ENCODE measurements at regions not wholly inside any gene's neighbourhood (a gene's known extent, or its start where the extent isn't known, plus 50 kb on each side); places are given as distances from the start of the nearest gene placed in this dataset.
"Not testable (repeated sequence)": the region's sequence is repeated elsewhere in the genome, so short reads cannot be mapped to it uniquely, and the experiment has no call there.

DNA sequence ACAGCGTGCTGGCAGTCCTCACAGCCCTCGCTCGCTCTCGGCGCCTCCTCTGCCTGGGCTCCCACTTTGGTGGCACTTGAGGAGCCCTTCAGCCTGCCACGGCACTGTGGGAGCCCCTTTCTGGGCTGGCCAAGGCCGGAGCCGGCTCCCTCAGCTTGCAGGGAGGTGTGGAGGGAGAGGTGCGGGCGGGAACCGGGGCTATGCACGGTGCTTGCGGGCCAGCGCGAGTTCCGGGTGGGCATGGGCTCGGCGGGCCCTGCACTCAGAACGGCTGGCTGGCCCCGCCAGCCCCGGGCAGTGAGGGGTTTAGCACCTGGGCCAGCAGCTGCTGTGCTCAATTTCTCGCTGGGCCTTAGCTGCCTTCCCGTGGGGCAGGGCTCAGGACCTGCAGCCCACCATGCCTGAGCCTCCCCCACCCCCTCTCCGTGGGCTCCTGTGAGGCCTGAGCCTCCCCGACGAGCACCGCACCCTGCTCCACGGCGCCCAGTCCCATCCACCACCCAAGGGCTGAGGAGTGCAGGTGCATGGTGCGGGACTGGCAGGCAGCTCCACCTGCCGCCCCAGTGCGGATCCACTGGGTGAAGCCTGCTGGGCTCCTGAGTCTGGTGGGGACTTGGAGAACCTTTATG, 106.5 kb upstream of the IQSEC1 start:
- not testable (repeated sequence) for H2BK5ac ChIP-seq (ENCODE audit: low read length); H2BK12ac ChIP-seq (ENCODE audit: low read length); H3K27me3 ChIP-seq (ENCODE audit: control insufficient read depth in 3 of 3, insufficient read depth in 3 of 3, low read depth in 1 of 3, low read length in 3 of 3); H3K9ac ChIP-seq (ENCODE audit: low read depth, low read length, poor library complexity); H2BK120ac ChIP-seq (ENCODE audit: low read depth, low read length); H2BK15ac ChIP-seq (ENCODE audit: low read length); H2AFZ ChIP-seq (ENCODE audit: low read length); H3K4me1 ChIP-seq (ENCODE audit: control insufficient read depth in 2 of 2, insufficient read depth in 1 of 2, low read depth in 1 of 2, low read length in 2 of 2); H3K79me1 ChIP-seq (ENCODE audit: low read depth, low read length); H4K8ac ChIP-seq (ENCODE audit: low read depth, low read length); H3K4ac ChIP-seq (ENCODE audit: low read length); H3K36me3 ChIP-seq (replicated peaks in 1 of 2; ENCODE audit: control insufficient read depth in 2 of 2, insufficient read depth in 2 of 2, low read length in 2 of 2); H2AK5ac ChIP-seq (ENCODE audit: low read depth, low read length); DNase-seq (ENCODE audit: low spot score); H3K4me2 ChIP-seq (ENCODE audit: insufficient read depth, low read length, poor library complexity, severe bottlenecking); H3K23ac ChIP-seq (ENCODE audit: low read depth, low read length, poor library complexity); H3K4me3 ChIP-seq (ENCODE audit: low read length in 2 of 2); H3K18ac ChIP-seq (ENCODE audit: low read length); H4K91ac ChIP-seq (ENCODE audit: low read depth, low read length, poor library complexity); H3K27ac ChIP-seq (replicated peaks; ENCODE audit: low read length); H3K14ac ChIP-seq (ENCODE audit: low read length)
- H3K9me3 ChIP-seq (replicated peaks in 1 of 2; ENCODE audit: control insufficient read depth in 2 of 2, insufficient read depth in 1 of 2, low read depth in 1 of 2, low read length in 2 of 2): peaks cover 0 to 11% of the 10 kb centered on the region in 2 donors
- no CpG with 5 or more reads among the region's 32 CpGs for WGBS, 2 donors (ENCODE audit: extremely low coverage in 2 of 2, insufficient read length in 2 of 2, insufficient replicate concordance in 1 of 2)

DNA sequence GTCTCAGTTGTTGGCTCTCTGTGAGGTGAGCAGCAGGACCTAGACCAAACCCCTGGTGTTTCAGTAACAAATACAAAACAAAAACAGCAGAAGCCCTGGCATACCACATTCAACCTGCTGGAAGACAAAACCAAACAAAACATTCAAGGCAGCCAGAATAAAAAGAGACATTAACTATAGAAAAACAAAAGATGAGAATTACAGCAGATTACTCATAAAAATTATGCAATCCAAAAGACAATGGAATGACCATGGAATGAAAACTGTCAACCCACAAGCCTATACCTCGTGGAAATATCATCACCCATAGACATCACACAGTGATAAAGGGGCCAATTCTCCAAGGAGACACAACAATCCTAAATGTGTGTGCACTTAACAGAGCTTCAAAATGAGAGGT, 106.0 kb upstream of the IQSEC1 start:
- Histone ChIP-seq H2AFZ (ENCODE audit: low read length) (no peak overlapping the region), H4K8ac (ENCODE audit: low read depth, low read length) (no peak overlapping the region), H2BK12ac (ENCODE audit: low read length) (no peak overlapping the region), H3K9me3 (replicated peaks in 1 of 2; ENCODE audit: control insufficient read depth in 2 of 2, insufficient read depth in 1 of 2, low read depth in 1 of 2, low read length in 2 of 2) (peaks cover 0 to 11% of the 10 kb centered on the region in 2 donors), H3K23ac (ENCODE audit: low read depth, low read length, poor library complexity) (no peak overlapping the region), H2BK120ac (ENCODE audit: low read depth, low read length) (no peak overlapping the region), H3K14ac (ENCODE audit: low read length) (no peak overlapping the region), H2BK15ac (ENCODE audit: low read length) (no peak overlapping the region), H3K18ac (ENCODE audit: low read length) (no peak overlapping the region), H3K27ac (replicated peaks; ENCODE audit: low read length) (no peak overlapping the region), H3K9ac (ENCODE audit: low read depth, low read length, poor library complexity) (no peak overlapping the region), H2BK5ac (ENCODE audit: low read length) (no peak overlapping the region), H3K27me3 (ENCODE audit: control insufficient read depth in 3 of 3, insufficient read depth in 3 of 3, low read depth in 1 of 3, low read length in 3 of 3) (no peaks in the 10 kb centered on the region), H3K79me1 (ENCODE audit: low read depth, low read length) (no peaks in the 10 kb centered on the region), H2AK5ac (ENCODE audit: low read depth, low read length) (no peak overlapping the region), H3K36me3 (replicated peaks in 1 of 2; ENCODE audit: control insufficient read depth in 2 of 2, insufficient read depth in 2 of 2, low read length in 2 of 2) (no peaks in the 10 kb centered on the region), H3K4ac (ENCODE audit: low read length) (no peak overlapping the region), H3K4me2 (ENCODE audit: insufficient read depth, low read length, poor library complexity, severe bottlenecking) (no peak overlapping the region), H3K4me3 (ENCODE audit: low read length in 2 of 2) (no peak overlapping the region), H3K4me1 (ENCODE audit: control insufficient read depth in 2 of 2, insufficient read depth in 1 of 2, low read depth in 1 of 2, low read length in 2 of 2) (peaks cover 0 to 5% of the 10 kb centered on the region in 2 donors), H4K91ac (ENCODE audit: low read depth, low read length, poor library complexity) (no peak overlapping the region)
- no peak for DNase-seq (ENCODE audit: low spot score)
- WGBS, 2 donors (ENCODE audit: extremely low coverage in 2 of 2, insufficient read length in 2 of 2, insufficient replicate concordance in 1 of 2): no CpG with 5 or more reads among the region's 1 CpG

DNA sequence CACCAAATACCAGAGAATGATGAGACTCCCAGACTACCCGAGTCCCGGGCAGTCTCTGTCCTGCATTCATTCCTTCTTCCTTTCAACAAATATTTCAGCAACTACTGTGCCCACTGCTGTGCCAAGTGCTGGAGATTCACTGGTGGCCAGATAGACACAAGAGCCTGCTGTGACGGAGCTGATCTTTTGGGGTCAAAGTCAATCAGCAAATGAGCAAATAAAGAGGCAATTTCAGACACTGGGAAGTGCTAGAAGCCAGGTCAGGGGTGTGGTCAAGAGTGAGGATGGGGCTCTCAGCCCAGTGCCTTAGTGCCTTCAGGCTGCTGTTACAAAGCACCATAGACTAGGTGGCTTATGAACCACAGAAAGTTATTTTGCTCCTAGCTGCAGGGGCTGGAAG, 104.9 kb upstream of the IQSEC1 start:
- H3K79me1 ChIP-seq (ENCODE audit: low read depth, low read length): no peaks in the 10 kb centered on the region
- no peak overlapping the region for H3K4me3 ChIP-seq (ENCODE audit: low read length in 2 of 2)
- H4K91ac ChIP-seq (ENCODE audit: low read depth, low read length, poor library complexity): no peak overlapping the region
- DNase-seq (ENCODE audit: low spot score): no peak
- no peak overlapping the region for H3K9ac ChIP-seq (ENCODE audit: low read depth, low read length, poor library complexity)
- H3K18ac ChIP-seq (ENCODE audit: low read length): no peak overlapping the region
- H2BK5ac ChIP-seq (ENCODE audit: low read length): no peak overlapping the region
- no peaks in the 10 kb centered on the region for H3K36me3 ChIP-seq (replicated peaks in 1 of 2; ENCODE audit: control insufficient read depth in 2 of 2, insufficient read depth in 2 of 2, low read length in 2 of 2)
- H3K23ac ChIP-seq (ENCODE audit: low read depth, low read length, poor library complexity): no peak overlapping the region
- no peak overlapping the region for H3K14ac ChIP-seq (ENCODE audit: low read length)
- no peak overlapping the region for H3K4ac ChIP-seq (ENCODE audit: low read length)
- no peaks in the 10 kb centered on the region for H3K27me3 ChIP-seq (ENCODE audit: control insufficient read depth in 3 of 3, insufficient read depth in 3 of 3, low read depth in 1 of 3, low read length in 3 of 3)
- no peak overlapping the region for H2AK5ac ChIP-seq (ENCODE audit: low read depth, low read length)
- H3K4me2 ChIP-seq (ENCODE audit: insufficient read depth, low read length, poor library complexity, severe bottlenecking): no peak overlapping the region
- H4K8ac ChIP-seq (ENCODE audit: low read depth, low read length): no peak overlapping the region
- H2AFZ ChIP-seq (ENCODE audit: low read length): no peak overlapping the region
- H2BK12ac ChIP-seq (ENCODE audit: low read length): no peak overlapping the region
- no CpG with 5 or more reads among the region's 3 CpGs for WGBS, 2 donors (ENCODE audit: extremely low coverage in 2 of 2, insufficient read length in 2 of 2, insufficient replicate concordance in 1 of 2)
- no peak overlapping the region for H2BK120ac ChIP-seq (ENCODE audit: low read depth, low read length)
- no peak overlapping the region for H2BK15ac ChIP-seq (ENCODE audit: low read length)
- no peak overlapping the region for H3K27ac ChIP-seq (replicated peaks; ENCODE audit: low read length)
- peaks cover 0 to 5% of the 10 kb centered on the region in 2 donors for H3K4me1 ChIP-seq (ENCODE audit: control insufficient read depth in 2 of 2, insufficient read depth in 1 of 2, low read depth in 1 of 2, low read length in 2 of 2)
- H3K9me3 ChIP-seq (replicated peaks in 1 of 2; ENCODE audit: control insufficient read depth in 2 of 2, insufficient read depth in 1 of 2, low read depth in 1 of 2, low read length in 2 of 2): peaks cover 0 to 11% of the 10 kb centered on the region in 2 donors

DNA sequence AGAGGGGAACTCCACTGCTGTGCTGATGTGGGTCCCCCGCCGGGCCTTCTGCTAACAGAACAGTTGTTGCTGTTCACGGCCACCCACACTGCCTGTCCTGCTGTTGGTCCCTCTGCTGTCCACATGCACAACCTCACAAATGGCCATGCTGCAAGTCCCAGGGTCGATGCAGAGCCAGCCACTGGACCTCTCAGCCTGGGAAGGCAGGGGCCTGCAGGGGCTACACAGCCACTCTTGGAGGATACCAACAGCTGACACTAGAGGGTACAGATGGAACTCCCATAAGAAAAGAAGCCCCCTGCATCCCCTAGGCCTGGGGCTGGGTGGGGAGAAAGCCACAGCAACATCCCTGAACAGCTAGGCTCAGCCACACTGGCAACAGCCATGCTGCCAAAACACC, 104.4 kb upstream of the IQSEC1 start:
- Histone ChIP-seq H3K4me1 (ENCODE audit: control insufficient read depth in 2 of 2, insufficient read depth in 1 of 2, low read depth in 1 of 2, low read length in 2 of 2) (peaks cover 0 to 5% of the 10 kb centered on the region in 2 donors), H2BK12ac (ENCODE audit: low read length) (no peak overlapping the region), H3K36me3 (replicated peaks in 1 of 2; ENCODE audit: control insufficient read depth in 2 of 2, insufficient read depth in 2 of 2, low read length in 2 of 2) (no peaks in the 10 kb centered on the region), H2BK120ac (ENCODE audit: low read depth, low read length) (no peak overlapping the region), H3K9me3 (replicated peaks in 1 of 2; ENCODE audit: control insufficient read depth in 2 of 2, insufficient read depth in 1 of 2, low read depth in 1 of 2, low read length in 2 of 2) (peaks cover 0 to 11% of the 10 kb centered on the region in 2 donors), H3K27ac (replicated peaks; ENCODE audit: low read length) (no peak overlapping the region), H3K79me1 (ENCODE audit: low read depth, low read length) (no peaks in the 10 kb centered on the region), H3K4ac (ENCODE audit: low read length) (no peak overlapping the region), H3K4me2 (ENCODE audit: insufficient read depth, low read length, poor library complexity, severe bottlenecking) (no peak overlapping the region), H3K9ac (ENCODE audit: low read depth, low read length, poor library complexity) (no peak overlapping the region), H2AFZ (ENCODE audit: low read length) (no peak overlapping the region), H3K14ac (ENCODE audit: low read length) (no peak overlapping the region), H3K27me3 (ENCODE audit: control insufficient read depth in 3 of 3, insufficient read depth in 3 of 3, low read depth in 1 of 3, low read length in 3 of 3) (no peaks in the 10 kb centered on the region), H3K18ac (ENCODE audit: low read length) (peak overlapping the region; percentile 18), H3K23ac (ENCODE audit: low read depth, low read length, poor library complexity) (no peak overlapping the region), H4K8ac (ENCODE audit: low read depth, low read length) (no peak overlapping the region), H2BK5ac (ENCODE audit: low read length) (no peak overlapping the region), H2BK15ac (ENCODE audit: low read length) (no peak overlapping the region), H2AK5ac (ENCODE audit: low read depth, low read length) (no peak overlapping the region), H3K4me3 (ENCODE audit: low read length in 2 of 2) (no peak overlapping the region), H4K91ac (ENCODE audit: low read depth, low read length, poor library complexity) (no peak overlapping the region)
- no CpG with 5 or more reads among the region's 4 CpGs for WGBS, 2 donors (ENCODE audit: extremely low coverage in 2 of 2, insufficient read length in 2 of 2, insufficient replicate concordance in 1 of 2)
- no peak for DNase-seq (ENCODE audit: low spot score)
